ENCODE measurements at regions not wholly inside any gene's neighbourhood (a gene's known extent, or its start where the extent isn't known, plus 50 kb on each side); places are given as distances from the start of the nearest gene placed in this dataset.

DNA sequence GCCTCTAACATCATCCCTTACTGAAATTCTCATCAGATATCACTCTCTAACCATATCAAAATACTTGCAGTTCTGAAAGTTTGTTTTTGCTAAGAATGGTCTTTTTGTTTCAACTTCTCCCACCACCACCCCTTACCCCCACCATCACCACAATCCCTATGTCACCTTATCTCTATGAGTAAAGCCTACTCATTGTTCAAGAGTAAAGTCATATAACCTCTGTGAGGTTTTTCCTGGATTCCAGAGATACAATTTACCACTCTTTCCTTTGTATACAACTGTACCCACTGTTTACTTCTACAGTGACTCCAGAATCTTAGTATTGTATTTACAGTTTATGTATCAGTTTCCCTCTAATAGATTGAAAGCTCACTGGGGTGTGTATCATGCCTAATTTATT is 158.0 kb upstream of the PCDH10 start:
- no peak for DNase-seq (ENCODE audit: low spot score)
- TF ChIP-seq, protein P1, sequence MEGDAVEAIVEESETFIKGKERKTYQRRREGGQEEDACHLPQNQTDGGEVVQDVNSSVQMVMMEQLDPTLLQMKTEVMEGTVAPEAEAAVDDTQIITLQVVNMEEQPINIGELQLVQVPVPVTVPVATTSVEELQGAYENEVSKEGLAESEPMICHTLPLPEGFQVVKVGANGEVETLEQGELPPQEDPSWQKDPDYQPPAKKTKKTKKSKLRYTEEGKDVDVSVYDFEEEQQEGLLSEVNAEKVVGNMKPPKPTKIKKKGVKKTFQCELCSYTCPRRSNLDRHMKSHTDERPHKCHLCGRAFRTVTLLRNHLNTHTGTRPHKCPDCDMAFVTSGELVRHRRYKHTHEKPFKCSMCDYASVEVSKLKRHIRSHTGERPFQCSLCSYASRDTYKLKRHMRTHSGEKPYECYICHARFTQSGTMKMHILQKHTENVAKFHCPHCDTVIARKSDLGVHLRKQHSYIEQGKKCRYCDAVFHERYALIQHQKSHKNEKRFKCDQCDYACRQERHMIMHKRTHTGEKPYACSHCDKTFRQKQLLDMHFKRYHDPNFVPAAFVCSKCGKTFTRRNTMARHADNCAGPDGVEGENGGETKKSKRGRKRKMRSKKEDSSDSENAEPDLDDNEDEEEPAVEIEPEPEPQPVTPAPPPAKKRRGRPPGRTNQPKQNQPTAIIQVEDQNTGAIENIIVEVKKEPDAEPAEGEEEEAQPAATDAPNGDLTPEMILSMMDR (IDR thresholded peaks at IDR 0.05; ENCODE audit: extremely low read depth, missing control alignments) = no peak

DNA sequence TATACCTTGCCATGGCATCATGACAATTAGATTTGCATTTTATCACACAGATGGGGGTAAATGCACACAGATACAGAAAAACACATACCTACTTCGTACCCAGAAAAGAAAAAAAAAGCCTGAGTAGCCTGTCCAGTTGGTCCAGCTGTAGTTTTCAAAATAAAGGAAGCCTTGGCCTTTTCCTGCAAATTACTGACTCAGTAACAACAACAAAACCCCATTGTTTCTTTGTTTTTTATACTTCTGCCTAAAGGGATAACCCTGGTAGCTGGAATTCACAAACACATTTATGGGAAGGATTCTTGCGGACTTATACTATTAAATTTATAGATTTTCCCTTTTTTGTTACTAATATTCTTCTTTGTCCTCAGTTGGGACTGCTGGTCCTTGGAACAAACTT is 156.4 kb upstream of the PCDH10 start:
- TF ChIP-seq, protein P1 (IDR thresholded peaks at IDR 0.05; ENCODE audit: extremely low read depth, missing control alignments) = no peak
- no peak for DNase-seq (ENCODE audit: low spot score)

DNA sequence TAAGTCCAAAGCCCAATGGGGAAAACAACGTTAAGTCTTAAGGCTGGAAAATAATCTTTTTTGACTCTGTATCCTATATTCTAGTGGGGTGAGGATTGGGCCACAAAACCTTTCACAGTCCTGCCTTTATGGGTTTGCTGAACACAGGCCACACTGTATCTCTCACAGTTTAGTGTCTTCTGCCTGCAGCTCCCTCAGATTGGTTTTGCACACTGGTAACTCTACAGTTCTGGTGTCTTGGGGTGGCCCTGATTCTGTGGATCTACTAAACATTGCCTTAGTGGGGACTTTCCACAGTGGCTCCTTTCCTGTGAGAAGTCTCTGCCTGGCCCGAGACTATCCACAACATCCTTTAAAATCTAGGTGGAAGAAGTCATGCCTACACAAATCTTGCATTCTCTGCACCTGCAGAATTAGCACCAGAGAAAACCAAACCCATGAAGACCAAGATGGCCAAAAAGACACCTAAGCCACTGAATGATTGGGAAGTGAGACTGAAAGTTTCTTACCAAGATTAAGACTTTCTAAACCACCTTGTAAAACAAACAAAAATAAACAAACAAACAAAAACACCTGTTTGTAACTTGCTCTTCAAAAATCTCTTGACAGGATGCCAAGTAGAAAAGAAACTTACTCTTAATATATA is 150.4 kb upstream of the PCDH10 start:
- no peak for DNase-seq (ENCODE audit: low spot score)
- TF ChIP-seq, protein P1 (IDR thresholded peaks at IDR 0.05; ENCODE audit: extremely low read depth, missing control alignments) = no peak

DNA sequence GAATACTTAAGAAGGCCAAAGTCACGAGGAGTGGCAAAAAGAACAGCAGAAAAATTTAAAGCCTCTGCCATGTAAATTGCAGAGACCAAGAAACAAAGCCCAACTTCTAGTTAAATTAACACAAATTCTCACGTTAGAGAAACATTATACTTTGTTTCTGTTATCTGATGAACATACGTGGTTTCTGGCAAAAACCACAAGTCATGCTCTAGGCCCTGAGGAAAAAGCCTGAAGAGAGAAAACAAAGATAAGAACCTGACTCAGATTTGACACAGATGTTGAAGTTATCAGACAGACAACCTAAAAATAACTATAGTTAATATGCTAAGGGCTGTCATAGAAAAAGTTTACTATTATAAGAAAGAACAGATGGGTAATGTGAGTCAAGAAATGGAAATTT is 149.1 kb upstream of the PCDH10 start:
- TF ChIP-seq, protein P1 (IDR thresholded peaks at IDR 0.05; ENCODE audit: extremely low read depth, missing control alignments) = no peak
- no peak for DNase-seq (ENCODE audit: low spot score)

DNA sequence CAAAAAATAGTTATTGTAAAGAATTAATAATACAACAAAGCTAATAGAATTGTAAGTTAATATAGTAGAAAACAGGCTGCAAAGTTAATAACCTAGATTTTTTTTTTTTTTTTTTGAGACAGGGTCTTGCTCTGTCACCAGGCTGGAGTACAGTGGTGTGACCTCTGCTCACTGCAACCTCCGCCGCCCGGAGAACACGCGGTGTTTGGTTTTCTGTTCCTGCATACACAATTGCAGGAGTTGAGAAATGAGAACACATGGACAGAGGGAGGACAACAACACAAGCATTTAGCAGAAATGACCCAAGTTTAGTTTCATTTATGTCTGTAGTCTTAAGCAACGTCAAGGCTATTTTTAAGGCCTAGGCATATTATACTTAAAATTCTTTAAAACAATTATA is 145.9 kb upstream of the PCDH10 start:
- TF ChIP-seq, protein P1 (IDR thresholded peaks at IDR 0.05; ENCODE audit: extremely low read depth, missing control alignments) = no peak
- DNase-seq (ENCODE audit: low spot score) = no peak

DNA sequence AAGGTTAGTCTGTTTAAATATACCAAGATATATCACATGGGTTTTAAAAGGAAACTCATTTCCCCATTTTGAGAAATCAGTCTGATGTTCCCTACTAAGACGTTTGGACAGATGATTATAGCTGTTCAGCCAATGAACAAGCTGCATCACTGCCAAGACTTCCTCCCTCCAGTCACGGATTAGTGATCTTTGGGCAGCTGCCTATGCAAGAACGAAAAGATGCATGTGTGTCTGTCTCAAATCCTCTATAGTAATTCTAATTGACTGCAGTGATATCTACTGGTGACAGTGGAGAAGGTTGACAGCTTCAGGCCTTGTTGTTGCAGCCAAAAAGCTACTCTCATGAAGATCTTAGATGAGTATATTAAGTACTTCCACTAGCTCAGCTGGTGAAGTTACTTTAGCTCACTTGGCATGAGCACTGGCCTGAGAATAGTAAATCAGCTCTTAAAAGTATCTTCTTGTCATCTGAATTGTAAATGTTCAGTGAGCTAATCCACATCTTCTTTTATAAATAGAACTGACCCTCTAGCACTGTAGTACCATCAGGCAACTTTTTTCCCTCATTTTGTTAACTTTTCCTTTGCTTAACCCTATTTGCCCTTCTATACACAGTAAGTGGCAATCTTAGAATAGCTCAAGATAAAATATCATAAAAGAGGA is 134.5 kb upstream of the PCDH10 start:
- TF ChIP-seq, protein P1 (IDR thresholded peaks at IDR 0.05; ENCODE audit: extremely low read depth, missing control alignments) = no peak
- no peak for DNase-seq (ENCODE audit: low spot score)

DNA sequence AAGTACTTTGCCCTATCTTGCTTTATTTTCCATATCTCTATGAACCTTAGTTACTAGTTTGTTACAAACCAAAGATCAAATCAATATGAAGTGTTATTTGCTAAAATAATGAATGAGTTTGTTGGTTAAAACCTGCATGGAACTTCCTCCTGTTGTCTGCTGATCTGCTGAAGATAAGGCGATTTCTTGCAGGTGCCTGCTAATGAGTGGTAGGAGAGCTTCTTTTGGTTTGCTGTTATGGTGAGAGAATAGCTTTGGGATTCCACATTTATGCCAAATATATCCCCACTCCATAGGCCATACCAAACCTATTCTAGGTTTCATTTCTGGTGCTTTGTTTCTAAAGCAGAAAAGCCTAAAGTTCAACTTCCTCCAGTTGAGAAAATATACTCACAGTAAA is 103.8 kb upstream of the PCDH10 start:
- TF ChIP-seq, protein P1 (IDR thresholded peaks at IDR 0.05; ENCODE audit: extremely low read depth, missing control alignments) = no peak

More for the DNA sequence above, 103.8 kb upstream of the PCDH10 start:
- no peak for DNase-seq (ENCODE audit: low spot score)
